ENCODE measurements at regions not wholly inside any gene's neighbourhood (a gene's known extent, or its start where the extent isn't known, plus 50 kb on each side); places are given as distances from the start of the nearest gene placed in this dataset.

DNA sequence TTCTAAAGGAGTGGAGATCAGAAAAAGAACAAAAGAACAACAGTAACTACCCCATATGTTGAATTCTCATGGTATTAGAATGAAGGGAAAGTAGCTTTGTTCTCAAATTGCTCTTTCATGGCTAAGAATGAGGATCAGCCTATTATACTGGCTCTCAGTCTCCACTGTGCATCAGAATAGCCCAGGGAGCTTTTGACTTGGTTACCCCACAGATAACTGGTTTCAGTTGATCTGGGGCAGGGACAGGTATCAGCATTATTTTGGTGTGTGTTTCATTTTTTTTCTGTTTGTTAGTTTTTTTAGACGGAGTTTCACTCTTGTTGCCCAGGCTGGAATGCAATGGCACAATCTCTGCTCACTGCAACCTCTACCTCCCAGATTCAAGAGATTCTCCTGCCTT is 311.7 kb upstream of the TLE3 start:
- intact Hi-C loops (cut with DNase I; ENCODE audit: low total_unique reads) = no loop called here

DNA sequence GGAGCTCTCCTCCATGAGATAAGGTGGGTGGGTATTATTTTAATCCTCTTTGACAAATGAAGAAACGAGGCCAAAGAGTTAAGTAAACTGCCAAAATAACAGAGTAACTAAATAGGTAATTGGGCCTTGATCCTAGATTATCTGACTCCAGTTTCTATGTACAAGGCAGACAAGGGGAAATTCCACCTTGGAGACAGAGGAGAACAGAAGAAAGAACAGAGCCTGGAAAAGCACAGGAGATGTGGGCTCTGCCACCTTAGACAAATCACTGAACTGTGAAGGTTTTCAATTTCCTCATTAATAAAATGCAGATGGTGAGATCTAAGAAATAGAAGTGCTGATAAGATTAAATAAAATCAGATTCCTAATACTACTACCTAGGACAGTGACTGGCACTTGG is 310.2 kb upstream of the TLE3 start:
- DNase-seq (ENCODE audit: low spot score in 2 of 2) = no peak

More for the DNA sequence above, 311.7 kb upstream of the TLE3 start:
- Histone ChIP-seq H3K27ac (no peak overlapping the region), H3K36me3 (no peaks in the 10 kb centered on the region), H3K9me3 (peaks cover 0 to 8% of the 10 kb centered on the region in 2 donors), H3K4me3 (no peak overlapping the region), H3K4me1 (no peaks in the 10 kb centered on the region), H3K27me3 (no peaks in the 10 kb centered on the region)
- DNase-seq (ENCODE audit: low spot score in 2 of 2) = no peak
- TF ChIP-seq, protein P1, sequence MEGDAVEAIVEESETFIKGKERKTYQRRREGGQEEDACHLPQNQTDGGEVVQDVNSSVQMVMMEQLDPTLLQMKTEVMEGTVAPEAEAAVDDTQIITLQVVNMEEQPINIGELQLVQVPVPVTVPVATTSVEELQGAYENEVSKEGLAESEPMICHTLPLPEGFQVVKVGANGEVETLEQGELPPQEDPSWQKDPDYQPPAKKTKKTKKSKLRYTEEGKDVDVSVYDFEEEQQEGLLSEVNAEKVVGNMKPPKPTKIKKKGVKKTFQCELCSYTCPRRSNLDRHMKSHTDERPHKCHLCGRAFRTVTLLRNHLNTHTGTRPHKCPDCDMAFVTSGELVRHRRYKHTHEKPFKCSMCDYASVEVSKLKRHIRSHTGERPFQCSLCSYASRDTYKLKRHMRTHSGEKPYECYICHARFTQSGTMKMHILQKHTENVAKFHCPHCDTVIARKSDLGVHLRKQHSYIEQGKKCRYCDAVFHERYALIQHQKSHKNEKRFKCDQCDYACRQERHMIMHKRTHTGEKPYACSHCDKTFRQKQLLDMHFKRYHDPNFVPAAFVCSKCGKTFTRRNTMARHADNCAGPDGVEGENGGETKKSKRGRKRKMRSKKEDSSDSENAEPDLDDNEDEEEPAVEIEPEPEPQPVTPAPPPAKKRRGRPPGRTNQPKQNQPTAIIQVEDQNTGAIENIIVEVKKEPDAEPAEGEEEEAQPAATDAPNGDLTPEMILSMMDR (IDR thresholded peaks at IDR 0.05) = no peak
- TF ChIP-seq POLR2A (IDR thresholded peaks at IDR 0.05) = no peak
- TF ChIP-seq POLR2AphosphoS5 (IDR thresholded peaks at IDR 0.05) = no peak

GRCh38 chr15:70407336-70407670 is 309.6 kb upstream of the TLE3 start:
- Histone ChIP-seq H3K27ac (no peak overlapping the region), H3K36me3 (no peaks in the 10 kb centered on the region), H3K27me3 (no peaks in the 10 kb centered on the region), H3K9me3 (peaks cover 0 to 8% of the 10 kb centered on the region in 2 donors), H3K4me1 (no peaks in the 10 kb centered on the region), H3K4me3 (no peak overlapping the region)
- no peak for DNase-seq (ENCODE audit: low spot score in 2 of 2)
- TF ChIP-seq, protein P1 (IDR thresholded peaks at IDR 0.05) = no peak
- TF ChIP-seq POLR2A (IDR thresholded peaks at IDR 0.05) = no peak
- no peak for TF ChIP-seq POLR2AphosphoS5 (IDR thresholded peaks at IDR 0.05)
- intact Hi-C loops (cut with DNase I; ENCODE audit: low total_unique reads) = no loop called here

More for the DNA sequence above, 310.2 kb upstream of the TLE3 start:
- TF ChIP-seq POLR2AphosphoS5 (IDR thresholded peaks at IDR 0.05) (no peak), POLR2A (IDR thresholded peaks at IDR 0.05) (no peak)
- TF ChIP-seq, protein P1 (IDR thresholded peaks at IDR 0.05) = no peak
- intact Hi-C loops (cut with DNase I; ENCODE audit: low total_unique reads) = no loop called here
- Histone ChIP-seq H3K27ac (no peak overlapping the region), H3K36me3 (no peaks in the 10 kb centered on the region), H3K9me3 (peaks cover 0 to 8% of the 10 kb centered on the region in 2 donors), H3K4me1 (no peaks in the 10 kb centered on the region), H3K4me3 (no peak overlapping the region), H3K27me3 (no peaks in the 10 kb centered on the region)

- H3K36me3 ChIP-seq = no peaks in the 10 kb centered on the region
- intact Hi-C loops (cut with DNase I; ENCODE audit: low total_unique reads) = no loop called here
- H3K4me3 ChIP-seq = no peak overlapping the region
- peaks cover 0 to 8% of the 10 kb centered on the region in 2 donors for H3K9me3 ChIP-seq
- no peak overlapping the region for H3K27ac ChIP-seq
- no peaks in the 10 kb centered on the region for H3K4me1 ChIP-seq
- TF ChIP-seq, protein P1 (IDR thresholded peaks at IDR 0.05) = no peak
- TF ChIP-seq POLR2A (IDR thresholded peaks at IDR 0.05) (no peak), POLR2AphosphoS5 (IDR thresholded peaks at IDR 0.05) (no peak)
- H3K27me3 ChIP-seq = no peaks in the 10 kb centered on the region
- no peak for DNase-seq (ENCODE audit: low spot score in 2 of 2)
These were observed 309.1 kb upstream of the TLE3 start for GRCh38 chr15:70406617-70407335.

DNA sequence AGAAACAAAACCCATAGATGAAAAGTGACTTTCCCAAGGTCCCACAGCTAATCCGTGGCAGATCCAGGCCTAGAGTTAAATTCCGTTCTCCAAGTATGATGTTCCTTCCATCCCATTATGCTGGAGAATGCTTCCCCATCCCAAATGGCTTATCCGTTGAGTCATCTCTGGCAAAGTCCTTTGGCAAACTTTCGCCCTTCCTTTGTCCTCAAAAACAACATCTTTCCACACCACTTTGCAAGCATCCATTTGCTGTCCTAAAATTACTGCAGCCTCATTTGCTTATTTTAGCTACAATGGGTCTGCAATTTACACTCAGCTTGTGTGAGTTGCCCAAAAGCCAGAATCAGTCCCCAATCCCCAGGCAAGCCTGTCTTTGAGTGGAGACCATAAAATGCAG is 304.0 kb upstream of the TLE3 start:
- Histone ChIP-seq H3K27me3 (no peaks in the 10 kb centered on the region), H3K4me1 (no peaks in the 10 kb centered on the region), H3K36me3 (no peaks in the 10 kb centered on the region), H3K9me3 (no peaks in the 10 kb centered on the region), H3K4me3 (no peak overlapping the region), H3K27ac (no peak overlapping the region)
- TF ChIP-seq POLR2AphosphoS5 (IDR thresholded peaks at IDR 0.05) (no peak), POLR2A (IDR thresholded peaks at IDR 0.05) (no peak)
- TF ChIP-seq, protein P1 (IDR thresholded peaks at IDR 0.05) = no peak
- intact Hi-C loops (cut with DNase I; ENCODE audit: low total_unique reads) = no loop called here
- DNase-seq (ENCODE audit: low spot score in 2 of 2) = no peak
